ENCODE measurements at regions not wholly inside any gene's neighbourhood (a gene's known extent, or its start where the extent isn't known, plus 50 kb on each side); places are given as distances from the start of the nearest gene placed in this dataset.

GRCh38 chr2:111247491-111247890, 126.8 kb downstream of the BCL2L11 start:
- H3F3A ChIP-seq (replicated peaks; ENCODE audit: insufficient read depth), result peaks cover 3% of the 10 kb centered on the region
- no peak overlapping the region for H3K4me3 ChIP-seq (ENCODE audit: low read depth in 2 of 2, low read length in 1 of 2)
- no peak for DNase-seq
- peaks cover 7% of the 10 kb centered on the region; the same call in 1 of the 2 replicates for H4K20me1 ChIP-seq (ENCODE audit: insufficient read depth)
- WGBS (ENCODE audit: low lambda C conversion rate), result 100% methylated on average over 2 of the region's 2 CpGs
- peaks cover 0 to 27% of the 10 kb centered on the region in 2 experiments for H3K36me3 ChIP-seq (replicated peaks in 1 of 2; ENCODE audit: control insufficient read depth in 1 of 2, insufficient read depth in 2 of 2, low read length in 1 of 2)
- TF ChIP-seq TAF1 (IDR thresholded peaks at IDR 0.05; ENCODE audit: borderline replicate concordance, low read depth, low read length), result no peak
- TF ChIP-seq GABPA (IDR thresholded peaks at IDR 0.05; ENCODE audit: low read depth), result no peak
- no peak for TF ChIP-seq NFIC (IDR thresholded peaks at IDR 0.05; ENCODE audit: borderline replicate concordance)
- TF ChIP-seq IRF3 (IDR thresholded peaks at IDR 0.05; ENCODE audit: low read depth, low read length), result no peak
- no peak for TF ChIP-seq JUND (IDR thresholded peaks at IDR 0.05)
- no peak for TF ChIP-seq CHD2 (IDR thresholded peaks at IDR 0.05; ENCODE audit: low read length, partially characterized antibody)
- no peak for TF ChIP-seq FOSL2 (IDR thresholded peaks at IDR 0.05; ENCODE audit: borderline replicate concordance, low read depth)
- TF ChIP-seq FOXJ3 (CRISPR knock-in tag; IDR thresholded peaks at IDR 0.05), result no peak
- no peak for TF ChIP-seq YY1 (IDR thresholded peaks at IDR 0.05; ENCODE audit: low read depth)
- no peak for TF ChIP-seq EZH2phosphoT487 (IDR thresholded peaks at IDR 0.05; ENCODE audit: borderline replicate concordance, low read depth)
- no peak for TF ChIP-seq RAD21 (IDR thresholded peaks at IDR 0.05; ENCODE audit: low read length)
- no peak for TF ChIP-seq MXI1 (IDR thresholded peaks at IDR 0.05; ENCODE audit: low read depth, low read length)
- no peak for TF ChIP-seq NRF1 (IDR thresholded peaks at IDR 0.05; ENCODE audit: low read depth, low read length)
- TF ChIP-seq TCF12 (IDR thresholded peaks at IDR 0.05), result no peak
- no peak for TF ChIP-seq SIN3A (IDR thresholded peaks at IDR 0.05; ENCODE audit: borderline replicate concordance, low read depth, low read length)
- TF ChIP-seq EP300 (IDR thresholded peaks at IDR 0.05; ENCODE audit: borderline replicate concordance in 1 of 2, low read depth in 1 of 2, low read length in 1 of 2), result no peak
- TF ChIP-seq USF2 (IDR thresholded peaks at IDR 0.05; ENCODE audit: borderline replicate concordance, low read depth, low read length), result no peak
- TF ChIP-seq MAX (IDR thresholded peaks at IDR 0.05; ENCODE audit: low read depth), result no peak
- no peak for TF ChIP-seq SMC3 (IDR thresholded peaks at IDR 0.05; ENCODE audit: low read depth, low read length)
- TF ChIP-seq GATA2 (CRISPR knock-in tag; IDR thresholded peaks at IDR 0.05), result no peak
- H3K27me3 ChIP-seq (ENCODE audit: insufficient read depth), result no peaks in the 10 kb centered on the region
- H3K4me2 ChIP-seq, result no peak overlapping the region
- H3K4me1 ChIP-seq (ENCODE audit: control insufficient read depth in 1 of 2, insufficient read depth in 2 of 2, low read depth in 1 of 2, low read length in 1 of 2), result no peaks in the 10 kb centered on the region
- H3K9me2 ChIP-seq, result no peaks in the 10 kb centered on the region
- H3K79me2 ChIP-seq (ENCODE audit: insufficient read depth), result peaks cover 26% of the 10 kb centered on the region
- no peak overlapping the region for H3K9ac ChIP-seq
- ChIA-PET POLR2A (no interaction called here), CTCF (no interaction called here)
- no peak overlapping the region for H3K27ac ChIP-seq (ENCODE audit: low read depth in 2 of 2, low read length in 1 of 2)
- no peak overlapping the region for H2AFZ ChIP-seq (ENCODE audit: low read depth)
- no peaks in the 10 kb centered on the region for H3K9me3 ChIP-seq
